HG03196 (cell line): ENCODE measurements at regions not wholly inside any gene's neighbourhood (a gene's known extent, or its start where the extent isn't known, plus 50 kb on each side); places are given as distances from the start of the nearest gene placed in this dataset.

Source experiments
- ATAC-seq: cut with Tn5 transposase; IDR thresholded peaks from one replicate; pipeline ENCODE4 v1.9.1; 2021; ENCODE audit not compliant: unreplicated experiment

DNA sequence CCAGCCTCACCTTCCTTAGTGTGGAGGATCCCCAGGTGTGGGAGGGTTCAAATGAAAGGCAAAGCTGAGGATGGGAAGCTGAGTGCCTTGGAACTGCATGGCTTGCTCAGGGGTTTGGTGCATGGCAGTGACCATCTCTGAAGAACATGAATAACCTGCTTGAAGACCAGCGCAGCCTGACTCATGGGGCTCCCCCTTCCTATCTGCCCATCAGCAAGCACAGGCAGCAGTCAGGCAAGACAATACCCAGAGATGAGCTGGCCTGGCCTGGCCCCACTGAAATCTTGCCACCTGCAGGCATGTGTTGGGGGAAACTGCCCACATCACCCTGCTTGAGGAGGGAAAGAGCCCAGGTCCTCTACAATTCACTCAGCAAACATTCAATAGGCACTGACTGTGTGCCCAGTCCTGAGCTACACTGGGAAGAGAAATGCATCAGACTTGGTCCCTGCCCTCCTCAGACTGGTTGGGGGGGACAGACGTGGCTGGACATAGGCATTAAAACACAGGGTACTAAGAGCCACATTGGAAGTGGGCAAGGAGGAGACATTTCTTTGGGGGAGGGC lies 105.0 kb upstream of the ALDH1B1 start:
- no peak for ATAC-seq

DNA sequence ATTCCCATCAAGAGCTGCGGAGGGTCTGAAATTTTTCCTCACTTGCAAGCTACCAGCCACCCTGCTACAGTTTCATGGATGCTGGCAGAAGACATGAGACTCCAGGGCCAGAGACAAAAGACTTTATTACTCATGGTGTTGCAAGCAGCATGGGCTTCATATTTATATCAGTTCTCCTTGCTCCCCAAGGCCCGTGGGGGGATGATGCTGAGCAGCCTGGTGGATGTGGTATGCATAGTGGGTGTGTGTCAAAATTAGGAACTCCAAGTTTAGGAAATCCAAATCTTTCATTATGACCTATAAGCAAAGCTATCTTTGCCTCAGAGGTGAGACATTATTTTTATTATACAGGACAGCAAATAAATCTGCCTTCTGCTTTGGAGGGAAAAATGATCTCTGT lies 105.7 kb upstream of the ALDH1B1 start:
- ATAC-seq, result no peak

DNA sequence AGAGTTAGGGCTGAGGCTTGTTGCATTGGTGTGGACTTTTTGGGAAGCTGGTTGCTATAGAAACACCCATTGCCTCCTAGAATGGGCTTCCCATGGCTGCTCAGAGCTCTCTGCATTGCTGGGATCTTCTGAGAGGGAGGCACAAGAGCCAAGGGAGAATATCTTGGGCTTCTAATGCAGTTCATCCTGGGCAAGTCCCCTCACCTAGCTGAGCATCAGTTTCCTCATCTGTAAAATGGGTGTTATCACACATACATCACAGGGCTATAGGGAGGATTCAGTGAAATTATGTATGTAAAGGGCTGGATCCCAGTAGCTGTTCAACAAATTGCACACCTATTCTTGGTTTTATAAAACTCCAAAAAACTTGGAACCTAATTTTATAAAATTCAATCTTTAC lies 106.1 kb upstream of the ALDH1B1 start:
- no peak for ATAC-seq

DNA sequence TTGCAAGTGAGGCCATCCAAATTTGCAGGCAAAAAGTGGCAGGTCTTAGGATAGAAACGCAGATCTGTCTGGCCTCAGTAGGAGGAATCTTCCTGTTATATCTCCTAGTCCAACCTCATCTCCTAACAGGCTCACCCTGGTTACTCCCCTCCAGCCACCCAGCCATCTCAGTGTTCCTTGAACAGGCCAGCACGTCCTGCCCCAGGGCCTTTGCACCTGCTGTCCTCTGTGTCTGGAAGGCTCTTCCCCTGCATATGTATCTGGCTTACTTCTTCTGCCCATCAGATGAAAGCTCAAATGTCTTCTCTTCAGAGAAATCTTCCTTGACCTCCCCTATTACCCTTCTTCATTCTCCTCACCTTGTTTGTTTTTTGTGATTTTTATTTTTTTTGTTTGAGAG lies 107.3 kb upstream of the ALDH1B1 start:
- ATAC-seq, result no peak

DNA sequence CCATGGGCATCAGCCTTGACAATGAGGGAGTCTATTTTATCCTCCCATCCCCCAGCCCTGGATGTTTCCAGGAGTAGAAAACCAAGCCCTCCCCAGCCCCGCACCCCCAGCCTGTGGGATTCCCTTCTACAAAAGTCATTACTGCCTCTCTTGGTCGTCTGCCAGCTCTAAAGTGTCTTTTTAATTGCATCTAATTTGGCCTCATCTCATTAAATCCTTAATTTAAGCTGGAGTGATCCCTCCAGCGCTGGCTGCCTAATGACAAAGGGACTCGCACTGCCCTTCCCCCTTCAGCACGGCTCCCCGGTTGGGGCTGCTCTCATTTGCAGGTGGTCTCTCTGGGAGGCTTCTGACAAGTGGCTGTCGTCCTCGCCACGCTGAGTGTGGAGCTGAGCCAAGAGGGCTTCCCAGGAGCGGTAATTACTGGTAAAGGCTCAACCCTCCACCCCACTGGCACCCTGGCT lies 107.9 kb upstream of the ALDH1B1 start:
- ATAC-seq, result no peak

DNA sequence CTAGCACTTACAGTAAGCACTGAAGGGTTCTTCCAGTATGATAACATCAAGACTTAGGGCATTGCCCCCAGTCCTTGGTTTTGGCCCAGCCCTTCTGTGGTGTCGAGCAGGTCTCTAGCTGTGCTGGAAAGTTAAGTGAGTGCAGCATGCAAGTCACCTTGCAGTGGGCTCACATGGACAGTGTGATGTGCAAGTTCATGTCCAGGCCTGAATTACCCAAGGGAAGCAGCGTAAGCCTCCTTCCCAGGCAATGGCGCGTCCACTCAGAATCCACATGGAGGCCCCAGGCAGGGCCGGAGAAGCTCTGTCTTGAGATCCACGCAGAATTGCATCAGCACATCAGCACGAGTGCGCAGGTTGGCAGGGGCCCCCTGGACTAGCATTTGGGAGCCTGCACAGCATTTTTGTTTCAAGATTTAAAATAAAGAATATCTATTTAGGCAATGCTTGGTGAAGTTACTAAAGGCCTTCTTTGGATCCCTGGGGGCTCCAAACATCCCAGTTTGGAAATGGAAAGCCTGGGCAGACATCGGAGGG lies 108.4 kb upstream of the ALDH1B1 start:
- ATAC-seq, result no peak

DNA sequence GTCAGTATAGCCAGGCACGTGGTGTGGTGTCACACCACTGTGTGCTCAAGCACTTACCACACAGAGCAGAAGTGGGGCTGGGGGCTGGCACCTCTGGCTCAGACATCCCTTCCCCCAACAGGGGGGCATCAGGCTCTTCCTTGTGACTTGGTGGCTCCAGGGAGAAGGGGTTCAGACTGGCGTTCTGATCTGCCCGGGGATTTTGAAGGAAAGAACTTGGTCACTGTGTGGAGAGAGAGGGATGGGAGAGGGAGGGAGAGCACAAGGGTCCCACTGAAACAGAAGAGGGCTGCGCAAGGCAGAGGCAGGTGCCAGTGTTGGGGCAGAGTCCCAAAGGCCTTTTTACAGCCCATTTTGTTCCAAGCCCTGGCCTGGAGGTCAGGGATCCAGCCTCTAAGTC lies 109.7 kb upstream of the ALDH1B1 start:
- no peak for ATAC-seq

DNA sequence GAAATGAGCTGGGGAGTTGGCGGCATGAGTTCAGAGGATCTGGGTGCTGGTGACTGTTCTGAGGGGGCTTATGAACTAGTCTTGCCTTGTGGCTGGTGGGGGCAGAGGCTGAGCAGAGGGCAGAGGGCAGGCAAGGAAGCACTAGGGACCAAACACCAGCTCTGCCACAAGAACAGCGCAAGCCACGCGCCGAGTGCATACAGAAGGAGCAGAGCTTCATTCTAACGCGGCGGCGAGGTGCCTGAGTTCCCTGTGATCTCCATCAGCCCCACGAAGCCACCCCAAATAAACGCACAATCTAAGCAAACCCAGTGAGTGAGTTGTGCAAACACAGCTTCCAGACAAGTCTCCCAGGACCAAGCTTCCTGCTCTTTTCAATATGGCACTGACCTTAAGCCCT lies 110.6 kb upstream of the ALDH1B1 start:
- ATAC-seq, result no peak

DNA sequence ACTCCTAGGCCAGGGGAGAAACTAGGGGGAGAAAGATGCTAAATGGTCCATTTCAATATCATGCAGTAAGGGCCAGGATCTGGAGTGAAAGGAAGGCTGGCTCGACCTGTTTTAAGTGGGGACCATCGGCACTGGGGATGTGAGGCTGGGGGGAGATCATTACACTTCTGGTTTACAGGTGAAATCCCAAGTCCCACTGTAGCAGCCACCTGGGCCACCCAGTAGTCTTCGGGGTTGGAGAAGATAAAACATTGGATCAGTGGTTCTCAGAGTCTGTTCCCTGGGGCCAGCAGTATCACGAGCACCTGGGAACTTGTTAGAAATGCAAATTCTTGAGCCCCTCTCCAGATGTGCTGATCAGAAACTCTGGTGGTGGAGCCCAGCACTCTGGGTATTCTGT lies 111.3 kb upstream of the ALDH1B1 start:
- no peak for ATAC-seq

DNA sequence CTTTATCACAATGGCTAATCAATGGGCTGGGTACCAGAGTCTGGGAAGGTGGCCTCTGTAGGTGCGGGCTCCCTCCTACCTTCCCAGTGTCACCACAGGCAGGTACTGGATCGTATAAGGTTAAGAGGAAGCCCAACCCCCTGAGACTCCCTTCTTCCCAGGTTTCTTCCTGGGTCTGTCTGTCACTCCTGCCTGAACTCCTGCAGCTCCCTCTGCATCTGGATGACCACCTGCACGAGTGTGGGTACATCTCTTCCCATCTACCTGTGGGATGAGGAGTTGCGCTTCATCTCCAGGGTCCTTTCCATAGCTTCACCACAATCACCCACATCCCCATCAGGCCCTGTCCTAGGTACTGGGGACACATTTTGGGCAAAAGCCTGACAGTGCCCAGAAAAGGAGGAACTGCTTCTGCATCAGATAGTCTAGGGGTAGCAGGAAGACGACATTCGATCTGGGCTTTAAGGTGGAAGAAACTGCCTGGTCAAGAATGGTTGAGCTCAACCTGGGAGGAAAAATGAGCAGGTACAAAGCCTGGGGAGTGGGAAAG lies 112.2 kb upstream of the ALDH1B1 start:
- ATAC-seq, result no peak

DNA sequence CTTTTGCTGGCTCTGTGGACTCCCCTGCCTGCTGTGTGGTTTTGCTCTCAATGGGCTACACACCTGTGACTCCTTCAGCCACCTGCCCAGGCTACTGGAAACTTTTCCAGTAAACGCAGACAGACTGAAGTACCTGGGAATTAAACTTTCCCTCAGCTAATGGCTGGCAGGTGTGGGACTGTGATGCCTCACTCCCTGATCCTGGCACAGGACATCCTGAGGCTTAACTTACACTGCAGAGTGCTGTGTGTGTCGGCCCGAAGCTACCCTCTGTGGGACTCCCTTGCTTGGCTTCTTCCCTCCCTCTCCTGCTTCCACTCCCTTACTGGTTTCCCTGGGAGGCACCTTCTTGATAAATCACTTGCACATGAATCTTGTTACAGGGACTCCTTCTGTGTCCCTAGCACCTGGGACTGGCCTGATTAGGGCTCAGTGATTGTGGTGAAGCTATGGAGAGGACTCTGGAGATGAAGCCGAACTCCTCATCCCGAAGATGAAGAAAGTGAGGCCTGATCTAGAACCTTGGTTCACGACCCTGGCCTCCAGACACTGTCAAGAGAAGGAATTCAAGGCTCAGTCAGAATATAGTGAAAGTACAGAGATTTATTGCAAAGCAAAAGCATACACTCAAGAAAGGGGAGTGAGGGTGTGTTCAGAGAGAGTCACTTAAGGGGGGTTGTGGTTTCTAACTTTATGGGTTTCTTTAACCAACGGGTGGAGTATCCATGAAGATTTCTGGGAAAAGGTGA lies 113.4 kb upstream of the ALDH1B1 start:
- no peak for ATAC-seq

DNA sequence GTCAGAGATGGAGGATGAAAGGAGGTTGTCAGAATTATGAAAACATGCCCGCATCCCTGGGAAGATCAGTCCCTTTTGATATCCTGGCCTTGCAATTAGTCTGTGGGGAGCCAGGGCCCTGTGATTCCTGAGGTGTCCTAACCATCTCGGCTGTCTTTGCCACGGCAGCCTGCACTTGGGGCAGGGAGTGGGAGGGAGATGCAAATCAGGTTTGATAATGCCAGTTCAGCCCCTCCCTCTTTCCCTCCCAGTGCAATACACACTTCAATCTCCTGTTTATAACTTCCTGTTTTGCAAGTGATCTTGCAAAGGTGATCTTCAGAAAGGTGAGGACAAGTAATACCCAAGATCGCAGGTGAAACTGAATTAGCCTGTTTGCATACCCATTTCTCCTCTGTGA lies 114.0 kb upstream of the ALDH1B1 start:
- no peak for ATAC-seq

DNA sequence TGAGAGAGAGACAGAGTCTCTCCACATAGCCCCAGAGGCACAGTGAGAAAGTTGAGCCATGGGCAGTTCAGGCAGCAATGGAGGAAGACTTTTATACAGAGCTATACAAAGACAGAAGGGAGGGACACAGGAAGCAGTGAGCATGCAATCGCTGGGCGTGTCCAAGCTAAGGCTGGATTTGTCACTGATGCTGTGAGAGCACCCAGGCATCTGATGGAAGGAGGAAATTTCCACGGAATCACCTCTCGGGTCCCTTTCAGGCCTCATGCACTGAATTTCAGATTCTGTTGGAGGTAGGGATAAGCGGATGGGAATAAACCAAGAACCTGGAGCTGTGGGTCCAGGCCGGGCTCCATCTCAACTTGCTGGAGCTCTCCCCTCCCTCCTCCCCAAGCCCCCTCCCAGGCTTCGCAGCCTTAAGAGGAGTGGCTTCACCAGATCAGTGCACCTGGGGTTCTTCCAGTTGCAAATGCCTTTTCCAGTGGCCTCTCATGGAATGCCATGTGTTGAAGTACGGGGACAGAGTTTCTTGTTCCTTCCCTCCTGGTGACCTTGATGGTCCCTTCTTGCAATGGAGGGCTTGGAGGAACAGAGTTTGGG lies 114.8 kb upstream of the ALDH1B1 start:
- no peak for ATAC-seq

DNA sequence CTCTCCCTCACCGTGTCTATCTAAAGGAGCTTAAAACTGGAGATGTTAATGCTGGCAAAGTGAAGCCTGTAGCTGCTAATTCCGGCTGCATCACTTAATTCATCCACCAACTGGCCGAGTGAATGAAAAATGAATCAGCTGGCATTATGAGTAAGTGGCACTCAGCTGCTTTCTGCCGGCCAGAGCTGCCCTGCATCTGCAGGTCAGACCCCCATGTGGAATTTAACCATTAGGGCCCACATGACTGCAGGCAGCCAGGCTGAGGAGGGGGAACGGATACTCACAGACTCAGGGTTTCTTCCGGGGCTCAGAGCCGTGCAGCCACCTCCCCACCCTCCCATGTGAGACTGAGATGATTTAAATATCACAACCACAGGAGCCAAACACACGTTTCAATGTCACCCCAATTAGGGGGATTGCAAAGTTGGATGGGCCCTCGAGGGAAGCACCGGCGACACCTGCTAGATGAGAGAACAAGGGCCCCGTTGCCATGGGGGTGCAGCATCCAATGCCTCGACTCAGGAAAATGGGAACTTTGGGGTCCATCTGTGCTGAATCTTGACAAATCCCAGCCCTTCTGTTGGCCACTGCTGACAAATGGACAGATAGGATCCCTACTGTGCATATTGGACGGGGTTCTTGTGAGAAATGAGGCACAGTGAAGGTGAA lies 115.6 kb upstream of the ALDH1B1 start:
- ATAC-seq, result no peak

DNA sequence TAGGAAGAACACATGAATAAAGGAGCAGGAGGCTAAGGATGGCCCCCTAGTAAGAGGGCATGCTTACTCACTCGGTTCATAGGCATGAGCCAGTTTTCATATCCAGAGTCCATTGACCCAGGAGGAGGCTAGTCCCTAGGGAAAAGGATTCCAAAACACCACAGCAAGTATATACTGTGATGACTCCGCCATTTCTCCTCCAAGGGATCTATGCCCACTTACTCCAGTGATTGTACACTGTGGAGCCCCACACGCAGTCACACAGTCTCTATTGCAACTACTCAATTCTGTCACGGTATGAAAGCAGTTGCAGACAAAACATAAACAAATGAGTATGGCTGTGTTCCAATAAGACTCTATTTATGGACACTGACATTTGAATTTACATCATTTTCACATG lies 117.7 kb upstream of the ALDH1B1 start:
- no peak for ATAC-seq

DNA sequence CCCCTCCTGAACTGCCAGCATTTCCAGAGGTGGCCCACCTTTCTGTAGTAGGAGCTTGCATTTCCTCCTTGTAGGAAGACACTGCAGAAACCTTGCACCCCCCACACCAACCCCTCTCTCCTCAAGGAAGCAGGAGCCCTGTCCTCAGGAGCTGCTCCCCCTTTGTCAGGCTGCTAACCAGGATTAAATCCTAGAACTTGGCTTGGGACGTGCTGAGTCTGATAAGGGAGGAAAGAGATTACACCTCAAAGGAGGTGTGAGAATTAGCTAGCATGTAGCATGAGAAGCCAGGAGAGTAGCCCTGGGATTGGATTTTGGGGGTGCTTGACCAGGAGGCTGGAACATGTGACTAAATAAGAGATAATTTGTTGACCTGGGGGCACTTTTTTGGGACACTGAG lies 119.8 kb upstream of the ALDH1B1 start:
- ATAC-seq, result no peak

DNA sequence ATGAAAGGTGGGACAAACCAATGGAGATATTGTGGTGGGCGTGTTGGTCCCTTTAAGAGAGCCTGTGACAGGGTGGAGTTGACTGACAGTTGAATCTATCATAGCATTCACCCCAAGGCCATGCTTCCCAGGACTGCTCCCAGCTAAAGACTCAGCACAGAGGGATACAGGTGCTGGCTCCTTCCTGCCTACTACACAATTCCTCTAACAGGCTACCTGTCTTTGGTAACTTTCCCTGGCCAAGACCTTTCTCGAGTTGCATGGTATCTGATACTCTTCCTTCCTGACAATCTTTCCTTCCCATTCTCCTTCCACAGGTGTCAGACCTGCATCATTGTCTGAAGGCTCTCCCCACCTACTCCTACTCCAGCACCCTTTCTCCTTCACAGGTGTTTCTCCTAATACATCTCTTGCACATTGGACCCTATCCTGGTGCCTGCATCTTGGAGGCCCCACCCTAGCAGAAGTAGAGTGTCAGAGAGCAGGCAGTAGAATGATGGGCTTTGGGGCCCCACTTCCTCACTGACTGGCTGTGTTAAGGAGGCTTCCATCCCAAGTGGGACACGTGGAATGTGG lies 120.7 kb upstream of the ALDH1B1 start:
- ATAC-seq, result no peak

DNA sequence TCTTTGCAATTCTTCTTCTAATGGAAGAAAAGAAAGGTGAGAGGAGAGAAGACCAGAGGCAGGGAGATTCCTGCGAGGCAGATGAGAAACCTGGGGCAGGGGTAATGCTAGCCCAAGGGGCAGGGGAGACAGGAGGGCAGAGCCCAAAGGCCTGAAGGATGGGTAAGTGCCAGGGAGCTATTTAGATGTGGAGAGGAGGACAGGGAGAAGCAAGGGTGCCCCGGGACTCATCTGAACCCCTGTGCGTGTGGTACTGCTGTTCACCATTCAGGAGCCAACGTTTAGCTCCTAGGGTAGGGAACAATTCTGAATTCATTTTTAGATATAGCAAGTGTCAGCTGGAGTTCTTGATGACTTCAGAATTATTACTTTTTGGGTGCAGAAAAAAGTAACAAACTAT lies 122.7 kb upstream of the ALDH1B1 start:
- ATAC-seq, result no peak

DNA sequence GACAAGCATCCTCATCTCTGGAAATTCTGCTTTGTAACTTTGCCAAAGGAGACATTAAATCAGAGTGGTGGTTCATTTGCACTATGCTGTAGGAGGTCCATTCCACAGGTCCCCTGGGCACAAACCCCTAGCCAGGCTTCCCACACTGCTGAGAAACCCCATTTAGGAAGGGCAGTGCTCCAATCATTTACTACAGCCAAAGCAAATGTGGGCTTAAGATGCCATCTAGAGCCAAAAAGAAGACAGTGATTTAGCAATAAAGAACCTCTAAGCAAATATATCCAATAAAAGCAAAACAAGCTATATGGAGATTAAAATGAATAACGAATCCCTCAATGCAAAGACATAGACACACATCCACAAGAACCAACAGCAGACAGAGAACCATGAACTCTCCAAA lies 129.0 kb upstream of the ALDH1B1 start:
- ATAC-seq, result no peak

DNA sequence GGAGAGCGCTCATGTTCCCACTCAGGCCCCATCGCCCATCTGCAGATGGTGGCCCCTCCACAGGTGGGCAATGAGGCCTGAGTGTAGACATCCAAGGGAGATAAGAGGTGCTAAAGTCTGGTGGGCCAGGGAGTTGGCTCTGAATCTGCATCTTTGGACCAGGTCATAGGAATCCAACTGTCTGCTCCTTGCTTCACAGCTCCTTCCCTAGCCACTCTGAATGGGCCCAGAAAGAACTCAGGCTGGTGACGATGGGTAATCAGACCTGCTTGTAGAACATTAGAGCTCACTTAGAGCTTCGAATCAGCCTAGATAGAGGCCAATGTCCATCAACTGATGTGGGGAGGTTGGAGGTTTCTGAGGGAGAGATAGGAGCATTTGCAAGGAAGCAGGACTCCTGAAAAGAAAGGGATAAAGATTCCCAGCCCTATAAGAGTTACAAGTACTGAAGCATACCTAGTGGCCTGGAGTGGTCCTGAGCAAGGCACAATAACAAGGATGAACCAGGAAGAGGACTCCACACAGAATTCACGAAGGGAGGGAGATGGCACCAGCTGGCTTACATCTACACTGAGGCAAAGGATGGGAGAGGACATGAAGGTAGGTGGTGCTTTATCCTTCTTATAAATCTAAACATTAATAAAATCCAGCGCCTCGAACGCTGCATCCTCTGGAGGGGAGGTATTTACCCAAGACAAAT lies 132.8 kb upstream of the ALDH1B1 start:
- no peak for ATAC-seq

DNA sequence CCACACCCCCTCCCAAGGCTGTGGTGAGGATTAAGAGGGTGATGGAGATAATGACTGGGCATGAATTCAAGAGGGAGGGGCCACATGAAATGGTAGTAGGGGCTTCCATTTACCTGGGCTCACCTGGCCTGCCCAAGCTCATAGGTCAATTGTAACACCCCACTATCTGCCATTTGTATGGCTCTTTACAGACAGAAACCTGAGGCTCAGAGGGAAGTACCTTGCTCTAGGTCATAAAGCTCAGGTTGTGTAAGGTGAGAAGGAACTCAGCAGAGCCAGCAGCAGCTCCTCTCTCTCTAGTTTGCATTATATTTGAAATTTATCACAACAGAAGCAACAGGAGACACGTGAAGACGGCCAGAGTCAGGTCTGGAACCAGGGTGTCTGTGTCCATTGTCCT lies 133.4 kb upstream of the ALDH1B1 start:
- no peak for ATAC-seq
